Astrocyte (in vitro differentiated cells and primary cell): ENCODE measurements at regions not wholly inside any gene's neighbourhood (a gene's known extent, or its start where the extent isn't known, plus 50 kb on each side); places are given as distances from the start of the nearest gene placed in this dataset.
A peak's percentile ranks its signal among the peaks of the same experiment; 100 is the strongest.

Experiments
- DNase-seq: peaks from one replicate; pipeline ENCODE4 v3.0.0-alpha.2; 2010; ENCODE audit warnings: low read depth
- FAIRE-seq: peaks from 2 replicates; lab custom pipeline; 2011; peaks lifted over from hg19 to GRCh38; lab: Jason Lieb, UNC
- H2AFZ ChIP-seq: 2 replicates; pipeline ENCODE4 v1.6.0; 2012; ENCODE audit warnings: low read depth, low read length, inconsistent platforms
- H3K27ac ChIP-seq: 2 replicates; pipeline ENCODE4 v1.5.1; 2011; ENCODE audit warnings: low read depth, low read length, inconsistent platforms
- H3K27me3 ChIP-seq: 2 replicates; pipeline ENCODE4 v1.6.0; 2011; ENCODE audit warnings: low read length, inconsistent platforms; ENCODE audit not compliant: insufficient read depth
- H3K36me3 ChIP-seq: 2 replicates; pipeline ENCODE4 v1.5.1; 2011; ENCODE audit warnings: low read length, inconsistent platforms; ENCODE audit not compliant: insufficient read depth
- H3K4me1 ChIP-seq: 2 replicates; pipeline ENCODE4 v1.5.1; 2011; ENCODE audit warnings: low read length, inconsistent platforms; ENCODE audit not compliant: insufficient read depth
- H3K4me2 ChIP-seq: 2 replicates; pipeline ENCODE4 v1.6.0; 2012; ENCODE audit warnings: low read length, inconsistent platforms
- H3K4me3 ChIP-seq: 2 replicates; pipeline ENCODE4 v1.5.1; 2011; ENCODE audit warnings: low read depth, mild to moderate bottlenecking, low read length, inconsistent platforms; ENCODE audit not compliant: insufficient read depth
- H3K79me2 ChIP-seq: 2 replicates; pipeline ENCODE4 v1.6.0; 2012; ENCODE audit warnings: mild to moderate bottlenecking, low read length, inconsistent platforms; ENCODE audit not compliant: insufficient read depth
- H3K9ac ChIP-seq: 2 replicates; pipeline ENCODE4 v1.6.0; 2012; ENCODE audit warnings: mild to moderate bottlenecking, low read length, inconsistent platforms
- H3K9me3 ChIP-seq: 2 replicates; pipeline ENCODE4 v1.5.1; 2012; ENCODE audit warnings: low read depth, mild to moderate bottlenecking, low read length, inconsistent platforms; ENCODE audit not compliant: insufficient read depth
- H4K20me1 ChIP-seq: 2 replicates; pipeline ENCODE4 v1.6.0; 2012; ENCODE audit warnings: low read length, inconsistent platforms; ENCODE audit not compliant: insufficient read depth
- H3K27ac Mint-ChIP-seq: one replicate; pipeline ENCODE4 v1.8.0; 2021; ENCODE audit warnings: mild to moderate bottlenecking, mixed read lengths; ENCODE audit not compliant: unreplicated experiment
- H3K27me3 Mint-ChIP-seq: one replicate; pipeline ENCODE4 v1.8.0; 2021; ENCODE audit warnings: low read depth, mixed read lengths; ENCODE audit not compliant: unreplicated experiment
- H3K36me3 Mint-ChIP-seq: one replicate; pipeline ENCODE4 v1.8.0; 2021; ENCODE audit warnings: low read depth, mixed read lengths; ENCODE audit not compliant: unreplicated experiment
- H3K4me1 Mint-ChIP-seq: one replicate; pipeline ENCODE4 v1.8.0; 2021; ENCODE audit warnings: low read depth, mixed read lengths; ENCODE audit not compliant: unreplicated experiment
- H3K4me3 Mint-ChIP-seq: one replicate; pipeline ENCODE4 v1.8.0; 2021; ENCODE audit warnings: mild to moderate bottlenecking, moderate library complexity, mixed read lengths; ENCODE audit not compliant: unreplicated experiment
- H3K9me3 Mint-ChIP-seq: one replicate; pipeline ENCODE4 v1.8.0; 2021; ENCODE audit warnings: mild to moderate bottlenecking, mixed read lengths; ENCODE audit not compliant: unreplicated experiment
- CTCF ChIP-seq: IDR thresholded peaks from 2 replicates; pipeline ENCODE4 v1.5.1; 2011; ENCODE audit warnings: low read depth, mild to moderate bottlenecking, inconsistent platforms, low read length, moderate library complexity; ENCODE audit not compliant: insufficient read depth
- EZH2 ChIP-seq: IDR thresholded peaks from 2 replicates; pipeline ENCODE4 v1.6.1; 2012; ENCODE audit warnings: mild to moderate bottlenecking, low read length, inconsistent platforms; ENCODE audit not compliant: insufficient read depth

GRCh38 chr4:81319657-81320056 lies 104.6 kb upstream of the PRKG2 start:
- Histone ChIP-seq H4K20me1 (no peaks in the 10 kb centered on the region), H3K4me1 (no peaks in the 10 kb centered on the region), H2AFZ (no peak overlapping the region), H3K9ac (no peak overlapping the region), H3K4me3 (no peak overlapping the region), H3K79me2 (no peaks in the 10 kb centered on the region), H3K36me3 (no peaks in the 10 kb centered on the region), H3K9me3 (peaks cover under 1% of the 10 kb centered on the region), H3K27ac (no peak overlapping the region), H3K27me3 (no peaks in the 10 kb centered on the region), H3K4me2 (no peak overlapping the region)
- DNase-seq = no peak
- H3K36me3 Mint-ChIP-seq = no peaks in the 10 kb centered on the region
- H3K27ac Mint-ChIP-seq = no peak overlapping the region
- no peak for FAIRE-seq
- peaks cover 5% of the 10 kb centered on the region for H3K27me3 Mint-ChIP-seq
- peaks cover 7% of the 10 kb centered on the region for H3K4me1 Mint-ChIP-seq
- H3K9me3 Mint-ChIP-seq = peaks cover 2% of the 10 kb centered on the region
- H3K4me3 Mint-ChIP-seq = no peak overlapping the region
- no peak for TF ChIP-seq CTCF
- TF ChIP-seq EZH2 = no peak

- Mint-ChIP-seq H3K27me3 (no peaks in the 10 kb centered on the region), H3K4me3 (no peak overlapping the region), H3K4me1 (peaks cover 12% of the 10 kb centered on the region), H3K36me3 (no peaks in the 10 kb centered on the region), H3K9me3 (no peaks in the 10 kb centered on the region), H3K27ac (peak overlapping the region; percentile 9)
- Histone ChIP-seq H3K79me2 (no peaks in the 10 kb centered on the region), H2AFZ (no peak overlapping the region), H3K4me1 (no peaks in the 10 kb centered on the region), H4K20me1 (no peaks in the 10 kb centered on the region), H3K36me3 (no peaks in the 10 kb centered on the region), H3K27me3 (no peaks in the 10 kb centered on the region), H3K27ac (no peak overlapping the region), H3K9ac (no peak overlapping the region), H3K4me2 (peak overlapping the region; percentile 24), H3K9me3 (no peaks in the 10 kb centered on the region), H3K4me3 (no peak overlapping the region)
- FAIRE-seq (no peak), DNase-seq (no peak)
- TF ChIP-seq CTCF = no peak
- no peak for TF ChIP-seq EZH2
These were observed 100.0 kb upstream of the PRKG2 start for GRCh38 chr4:81314897-81315470.

- H3K27ac Mint-ChIP-seq = peak overlapping the region; percentile 9
- DNase-seq = no peak
These were observed 99.3 kb upstream of the PRKG2 start for GRCh38 chr4:81314196-81314896.

More at GRCh38 chr4:81314196-81314896, 99.3 kb upstream of the PRKG2 start:
- Histone ChIP-seq H2AFZ (no peak overlapping the region), H4K20me1 (no peaks in the 10 kb centered on the region), H3K4me3 (no peak overlapping the region), H3K9me3 (no peaks in the 10 kb centered on the region), H3K4me2 (peak overlapping the region; percentile 24), H3K9ac (no peak overlapping the region), H3K4me1 (no peaks in the 10 kb centered on the region), H3K27me3 (no peaks in the 10 kb centered on the region), H3K27ac (no peak overlapping the region), H3K79me2 (no peaks in the 10 kb centered on the region), H3K36me3 (no peaks in the 10 kb centered on the region)
- no peak overlapping the region for H3K4me3 Mint-ChIP-seq
- H3K27me3 Mint-ChIP-seq = no peaks in the 10 kb centered on the region
- no peaks in the 10 kb centered on the region for H3K36me3 Mint-ChIP-seq
- H3K4me1 Mint-ChIP-seq = peaks cover 12% of the 10 kb centered on the region
- TF ChIP-seq EZH2 (no peak), CTCF (no peak)
- H3K9me3 Mint-ChIP-seq = no peaks in the 10 kb centered on the region
- FAIRE-seq = no peak
